IMR-90 (cell line): ENCODE measurements at regions not wholly inside any gene's neighbourhood (a gene's known extent, or its start where the extent isn't known, plus 50 kb on each side); places are given as distances from the start of the nearest gene placed in this dataset.

Experiments used
- ATAC-seq: fragments of 200-7000 bp; cut with Tn5 transposase; 2 replicates; pipeline ENCODE4 v1.9.1; 2020; ENCODE audit warnings: low read depth, mild to moderate bottlenecking, moderate library complexity
- BruUV-seq: library from RNA; stranded (reverse); fragments of 400-500 nt; replicated peaks from 2 replicates; lab custom pipeline; 2021; lab: Mats Ljungman, UMichigan
- CTCF ChIA-PET: fragments of 300-600 bp; formaldehyde crosslinking; extraction: SDS; loops from one replicate; lab custom pipeline; 2021; ENCODE audit warnings: antibody characterized with exemption; lab: Yijun Ruan, JAX
- POLR2A ChIA-PET: fragments of 300-600 bp; sonication (Branson Sonifier 250); formaldehyde crosslinking; loops from one replicate; lab custom pipeline; 2022; ENCODE audit warnings: antibody characterized with exemption; ENCODE audit not compliant: unreplicated experiment; lab: Charles Lee
- DNase-seq: peaks from one replicate; pipeline ENCODE4 v3.0.0; 2013
- H2AFZ ChIP-seq: replicated peaks from 2 replicates; pipeline ENCODE3; 2013; ENCODE audit warnings: low read length, mild to moderate bottlenecking; ENCODE audit not compliant: poor library complexity
- H2AK5ac ChIP-seq: 2 replicates; pipeline ENCODE4 v1.6.1; 2013; ENCODE audit warnings: low read depth, low read length, inconsistent platforms
- H2AK9ac ChIP-seq: replicated peaks from 2 replicates; pipeline ENCODE3; 2013; ENCODE audit warnings: mild to moderate bottlenecking, low read depth, low read length, moderate library complexity; ENCODE audit not compliant: poor library complexity
- H2BK120ac ChIP-seq: 2 replicates; pipeline ENCODE4 v1.6.1; 2013; ENCODE audit warnings: low read depth, low read length, inconsistent platforms
- H2BK15ac ChIP-seq: 3 replicates; pipeline ENCODE4 v1.6.1; 2013; ENCODE audit warnings: low read depth, low read length, inconsistent platforms
- H2BK20ac ChIP-seq: 2 replicates; pipeline ENCODE4 v1.6.1; 2013; ENCODE audit warnings: low read depth, mild to moderate bottlenecking, inconsistent platforms, low read length, moderate library complexity
- H2BK5ac ChIP-seq: 2 replicates; pipeline ENCODE4 v1.6.1; 2013; ENCODE audit warnings: mild to moderate bottlenecking, low read depth, low read length, inconsistent platforms; ENCODE audit not compliant: poor library complexity, severe bottlenecking
- H3K14ac ChIP-seq: replicated peaks from 2 replicates; pipeline ENCODE4 v1.6.1; 2013; ENCODE audit warnings: low read depth, low read length, inconsistent platforms
- H3K18ac ChIP-seq: 2 replicates; pipeline ENCODE4 v1.6.1; 2013; ENCODE audit warnings: low read depth, low read length, control low read depth
- H3K23ac ChIP-seq: 2 replicates; pipeline ENCODE4 v1.6.1; 2013; ENCODE audit warnings: low read depth, low read length, inconsistent platforms
- H3K27ac ChIP-seq: 2 replicates; pipeline ENCODE4 v1.5.1; 2013; ENCODE audit warnings: mild to moderate bottlenecking, control low read depth, low read length; ENCODE audit not compliant: insufficient read depth
- H3K27me3 ChIP-seq: 2 replicates; pipeline ENCODE4 v1.6.1; 2013; ENCODE audit warnings: low read length; ENCODE audit not compliant: control insufficient read depth, insufficient read depth
- H3K36me3 ChIP-seq: 2 replicates; pipeline ENCODE4 v1.6.1; 2013; ENCODE audit warnings: low read length, mixed read lengths; ENCODE audit not compliant: control insufficient read depth, insufficient read depth
- H3K4ac ChIP-seq: 2 replicates; pipeline ENCODE4 v1.6.1; 2013; ENCODE audit warnings: low read depth, low read length, inconsistent platforms
- H3K4me1 ChIP-seq: 2 replicates; pipeline ENCODE4 v1.6.1; 2013; ENCODE audit warnings: low read length, mixed read lengths; ENCODE audit not compliant: control insufficient read depth, insufficient read depth
- H3K4me2 ChIP-seq: 2 replicates; pipeline ENCODE4 v1.6.1; 2013; ENCODE audit warnings: low read depth, mild to moderate bottlenecking, control low read depth, low read length, moderate library complexity
- H3K4me3 ChIP-seq: 2 replicates; pipeline ENCODE4 v1.5.1; 2013; ENCODE audit warnings: low read depth, mild to moderate bottlenecking, control low read depth, low read length, moderate library complexity; ENCODE audit not compliant: insufficient read depth
- H3K56ac ChIP-seq: 2 replicates; pipeline ENCODE4 v1.6.1; 2013; ENCODE audit warnings: low read length, inconsistent platforms; ENCODE audit not compliant: insufficient read depth; ENCODE audit errors: extremely low read depth
- H3K79me1 ChIP-seq, 2 experiments: 2 replicates each; pipeline ENCODE4 v1.6.1; 2013; ENCODE audit warnings: low read length in 2 of 2, inconsistent platforms in 1 of 2, low read depth in 1 of 2
- H3K9ac ChIP-seq: 2 replicates; pipeline ENCODE4 v1.6.1; 2013; ENCODE audit warnings: low read depth, low read length, control low read depth
- H3K9me1 ChIP-seq: 2 replicates; pipeline ENCODE4 v1.6.1; 2013; ENCODE audit warnings: low read length, inconsistent platforms; ENCODE audit not compliant: insufficient read depth
- H3K9me3 ChIP-seq: 2 replicates; pipeline ENCODE4 v1.6.1; 2013; ENCODE audit warnings: low read length; ENCODE audit not compliant: control insufficient read depth, insufficient read depth
- H4K20me1 ChIP-seq: 2 replicates; pipeline ENCODE4 v1.6.1; 2013; ENCODE audit warnings: low read length, inconsistent platforms; ENCODE audit not compliant: insufficient read depth
- H4K5ac ChIP-seq: 2 replicates; pipeline ENCODE4 v1.6.1; 2013; ENCODE audit warnings: mild to moderate bottlenecking, low read depth, low read length, control low read depth
- H4K8ac ChIP-seq, 2 experiments: 2 replicates each; pipeline ENCODE4 v1.6.1; 2013; ENCODE audit warnings: low read depth in 2 of 2, low read length in 2 of 2, control low read depth in 1 of 2, inconsistent platforms in 1 of 2
- H4K91ac ChIP-seq: 2 replicates; pipeline ENCODE4 v1.6.1; 2013; ENCODE audit warnings: low read depth, low read length, inconsistent platforms; ENCODE audit not compliant: insufficient read depth
- BHLHE40 ChIP-seq: fragments of 150-350 bp; IDR thresholded peaks from 2 replicates; pipeline ENCODE4 v1.6.1; 2016; ENCODE audit warnings: mild to moderate bottlenecking, low read depth, low read length
- CEBPB ChIP-seq: IDR thresholded peaks from 2 replicates; pipeline ENCODE4 v1.6.1; 2012; ENCODE audit warnings: low read depth, low read length, improper control_type of control experiment
- CHD1 ChIP-seq: IDR thresholded peaks from 2 replicates; pipeline ENCODE4 v1.6.1; 2012; ENCODE audit warnings: low read depth, low read length, improper control_type of control experiment
- FOS ChIP-seq: fragments of 150-350 bp; IDR thresholded peaks from 2 replicates; pipeline ENCODE4 v1.6.1; 2016; ENCODE audit warnings: low read depth, low read length
- MAFK ChIP-seq: IDR thresholded peaks from 2 replicates; pipeline ENCODE4 v1.6.1; 2012; ENCODE audit warnings: low read depth, low read length, improper control_type of control experiment
- MAZ ChIP-seq: IDR thresholded peaks from 2 replicates; pipeline ENCODE4 v1.6.1; 2012; ENCODE audit warnings: low read depth, mild to moderate bottlenecking, low read length, improper control_type of control experiment, moderate library complexity, borderline replicate concordance
- NFE2L2 ChIP-seq: fragments of 150-350 bp; IDR thresholded peaks from 2 replicates; pipeline ENCODE4 v1.6.1; 2016; ENCODE audit warnings: low read depth, mild to moderate bottlenecking, low read length
- POLR2A ChIP-seq: IDR thresholded peaks from 2 replicates; pipeline ENCODE4 v1.6.1; 2012; ENCODE audit warnings: mild to moderate bottlenecking, low read depth, low read length
- RAD21 ChIP-seq: IDR thresholded peaks from 2 replicates; pipeline ENCODE4 v1.6.1; 2012; ENCODE audit warnings: low read length, improper control_type of control experiment
- RFX5 ChIP-seq: IDR thresholded peaks from 2 replicates; pipeline ENCODE4 v1.8.0; 2012; ENCODE audit warnings: low read depth, mild to moderate bottlenecking, low read length, moderate library complexity
- WGBS, 2 experiments: methylation state at CpG; one replicate each; pipeline versions ENCODE4 v1.1.5 to v1.1.7; 2013; ENCODE audit warnings: missing lambda C conversion rate in 2 of 2; ENCODE audit not compliant: insufficient read length in 1 of 2; ENCODE audit errors: extremely low coverage in 2 of 2; 5-methylcytosine and 5-hydroxymethylcytosine counted together
- dilution Hi-C: fragments of 300-500 bp; cut with HindIII; formaldehyde crosslinking; loops from one replicate; pipeline ENCODE4 v1.14.3; 2018; ENCODE audit warnings: low sequenced_read_pairs; ENCODE audit not compliant: unreplicated experiment
- in situ Hi-C: fragments of 300-500 bp; cut with MboI; formaldehyde crosslinking; loops from 3 replicates; pipeline ENCODE4 v1.14.3; 2019; ENCODE audit warnings: low sequenced_read_pairs, inconsistent platforms, mixed read lengths
- intact Hi-C: fragments of 100-400 bp; cut with micrococcal nuclease; formaldehyde crosslinking; loops from 2 replicates; pipeline ENCODE4 v1.10.0; 2022
- TF ChIP-seq, protein P1 (sequence below): fragments of 150-350 bp; IDR thresholded peaks from 2 replicates; pipeline ENCODE4 v1.6.1; 2016; ENCODE audit warnings: low read depth, mild to moderate bottlenecking, low read length, moderate library complexity, borderline replicate concordance
- TF ChIP-seq, protein P2 (sequence below): fragments of 150-350 bp; IDR thresholded peaks from 2 replicates; pipeline ENCODE4 v1.6.1; 2017; ENCODE audit warnings: mild to moderate bottlenecking, antibody characterized with exemption, low read length, low read depth
- TF ChIP-seq, protein P3 (sequence below): conservative IDR thresholded peaks from 2 replicates; pipeline ENCODE4 v1.5.1; 2012; ENCODE audit warnings: mild to moderate bottlenecking, low read depth, low read length, improper control_type of control experiment

DNA sequence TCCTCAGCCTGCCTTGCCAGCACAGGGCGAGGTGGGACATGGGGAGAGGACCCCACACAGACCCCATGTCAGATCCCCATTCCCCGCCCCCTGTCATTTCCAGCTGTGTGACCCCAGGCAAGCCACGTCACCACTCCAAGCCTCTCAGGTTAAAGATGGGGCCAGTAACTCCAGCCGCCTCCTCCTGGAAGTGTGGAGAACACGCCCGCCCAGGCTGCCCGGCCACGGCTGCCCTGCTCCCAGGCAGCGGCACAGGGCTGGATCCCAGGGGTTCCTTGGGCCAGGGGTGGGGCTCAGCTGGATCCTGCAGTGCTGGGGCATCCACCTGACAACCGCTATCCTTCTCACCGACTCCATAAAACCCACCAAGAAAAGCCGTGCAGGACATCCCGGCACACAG lies 86.1 kb downstream of the PDGFA start:
- Histone ChIP-seq H3K23ac (no peak overlapping the region), H3K56ac (no peak overlapping the region), H3K9ac (no peak overlapping the region), H3K27ac (no peak overlapping the region), H4K91ac (no peak overlapping the region), H4K20me1 (no peaks in the 10 kb centered on the region), H2BK120ac (no peak overlapping the region), H2BK5ac (no peak overlapping the region), H3K4me3 (no peak overlapping the region), H3K79me1 (no peaks in the 10 kb centered on the region), H3K9me3 (no peaks in the 10 kb centered on the region), H2AFZ (no peak overlapping the region), H3K14ac (no peak overlapping the region), H3K36me3 (no peaks in the 10 kb centered on the region), H4K8ac (no peak overlapping the region), H3K4me2 (no peak overlapping the region), H2AK5ac (no peak overlapping the region), H3K18ac (no peak overlapping the region), H3K9me1 (no peaks in the 10 kb centered on the region), H2AK9ac (no peak overlapping the region), H3K27me3 (peaks cover 37% of the 10 kb centered on the region), H3K4me1 (peaks cover 2% of the 10 kb centered on the region; the same call in 1 of the 2 replicates), H2BK15ac (no peak overlapping the region), H3K4ac (no peak overlapping the region), H2BK20ac (no peak overlapping the region), H4K5ac (no peak overlapping the region)
- no peak for DNase-seq
- WGBS, 2 experiments: 91% methylated on average over 6 of the region's 13 CpGs; no CpG with 5 or more reads in 1 of the 2 experiments
- ChIA-PET POLR2A (no interaction called here), CTCF (no interaction called here)
- no TSS peak for BruUV-seq
- intact Hi-C loops (no loop called here), dilution Hi-C loops (no loop called here), in situ Hi-C loops (no loop called here)
- ATAC-seq: no peak
- TF ChIP-seq MAFK (no peak), RFX5 (no peak), NFE2L2 (no peak), CHD1 (no peak), CEBPB (no peak), POLR2A (no peak), BHLHE40 (no peak), MAZ (no peak), RAD21 (no peak), FOS (no peak)
- TF ChIP-seq, protein P1, sequence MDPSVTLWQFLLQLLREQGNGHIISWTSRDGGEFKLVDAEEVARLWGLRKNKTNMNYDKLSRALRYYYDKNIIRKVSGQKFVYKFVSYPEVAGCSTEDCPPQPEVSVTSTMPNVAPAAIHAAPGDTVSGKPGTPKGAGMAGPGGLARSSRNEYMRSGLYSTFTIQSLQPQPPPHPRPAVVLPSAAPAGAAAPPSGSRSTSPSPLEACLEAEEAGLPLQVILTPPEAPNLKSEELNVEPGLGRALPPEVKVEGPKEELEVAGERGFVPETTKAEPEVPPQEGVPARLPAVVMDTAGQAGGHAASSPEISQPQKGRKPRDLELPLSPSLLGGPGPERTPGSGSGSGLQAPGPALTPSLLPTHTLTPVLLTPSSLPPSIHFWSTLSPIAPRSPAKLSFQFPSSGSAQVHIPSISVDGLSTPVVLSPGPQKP: no peak
- TF ChIP-seq, protein P2, sequence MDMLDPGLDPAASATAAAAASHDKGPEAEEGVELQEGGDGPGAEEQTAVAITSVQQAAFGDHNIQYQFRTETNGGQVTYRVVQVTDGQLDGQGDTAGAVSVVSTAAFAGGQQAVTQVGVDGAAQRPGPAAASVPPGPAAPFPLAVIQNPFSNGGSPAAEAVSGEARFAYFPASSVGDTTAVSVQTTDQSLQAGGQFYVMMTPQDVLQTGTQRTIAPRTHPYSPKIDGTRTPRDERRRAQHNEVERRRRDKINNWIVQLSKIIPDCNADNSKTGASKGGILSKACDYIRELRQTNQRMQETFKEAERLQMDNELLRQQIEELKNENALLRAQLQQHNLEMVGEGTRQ: no peak
- TF ChIP-seq, protein P3, sequence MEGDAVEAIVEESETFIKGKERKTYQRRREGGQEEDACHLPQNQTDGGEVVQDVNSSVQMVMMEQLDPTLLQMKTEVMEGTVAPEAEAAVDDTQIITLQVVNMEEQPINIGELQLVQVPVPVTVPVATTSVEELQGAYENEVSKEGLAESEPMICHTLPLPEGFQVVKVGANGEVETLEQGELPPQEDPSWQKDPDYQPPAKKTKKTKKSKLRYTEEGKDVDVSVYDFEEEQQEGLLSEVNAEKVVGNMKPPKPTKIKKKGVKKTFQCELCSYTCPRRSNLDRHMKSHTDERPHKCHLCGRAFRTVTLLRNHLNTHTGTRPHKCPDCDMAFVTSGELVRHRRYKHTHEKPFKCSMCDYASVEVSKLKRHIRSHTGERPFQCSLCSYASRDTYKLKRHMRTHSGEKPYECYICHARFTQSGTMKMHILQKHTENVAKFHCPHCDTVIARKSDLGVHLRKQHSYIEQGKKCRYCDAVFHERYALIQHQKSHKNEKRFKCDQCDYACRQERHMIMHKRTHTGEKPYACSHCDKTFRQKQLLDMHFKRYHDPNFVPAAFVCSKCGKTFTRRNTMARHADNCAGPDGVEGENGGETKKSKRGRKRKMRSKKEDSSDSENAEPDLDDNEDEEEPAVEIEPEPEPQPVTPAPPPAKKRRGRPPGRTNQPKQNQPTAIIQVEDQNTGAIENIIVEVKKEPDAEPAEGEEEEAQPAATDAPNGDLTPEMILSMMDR: no peak
